ENCODE measurements at regions not wholly inside any gene's neighbourhood (a gene's known extent, or its start where the extent isn't known, plus 50 kb on each side); places are given as distances from the start of the nearest gene placed in this dataset.

DNA sequence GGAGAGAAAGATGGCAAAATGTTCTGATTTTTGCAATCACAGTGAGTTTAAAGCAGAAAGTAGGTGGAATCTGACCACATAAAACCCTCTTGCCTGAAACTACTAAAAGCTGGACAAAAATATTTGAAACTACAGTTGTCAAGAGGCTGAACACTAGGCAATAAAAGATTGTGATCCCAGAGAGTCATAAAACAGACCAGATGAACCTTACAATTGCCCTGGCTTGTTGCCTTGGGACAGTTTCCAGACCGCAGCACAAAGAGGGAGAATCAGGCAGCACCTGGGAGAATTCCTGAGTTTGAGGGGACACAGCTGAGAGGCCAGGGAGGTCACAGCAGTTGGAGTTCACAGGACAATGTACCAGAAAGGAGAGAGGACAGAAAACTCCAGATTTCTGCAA, 107.3 kb upstream of the NANOS1 start:
- TF ChIP-seq TBP (IDR thresholded peaks at IDR 0.05; ENCODE audit: low read depth, low read length) (no peak), JUND (IDR thresholded peaks at IDR 0.05; ENCODE audit: low read length) (no peak), BRCA1 (IDR thresholded peaks at IDR 0.05; ENCODE audit: low read depth, low read length) (no peak), POLR2A (IDR thresholded peaks at IDR 0.05; ENCODE audit: control extremely low read depth in 1 of 2, low read depth in 2 of 2, low read length in 2 of 2) (no peak), POLR2AphosphoS5 (IDR thresholded peaks at IDR 0.05; ENCODE audit: low read depth, low read length) (no peak)
- TF ChIP-seq, protein P1, sequence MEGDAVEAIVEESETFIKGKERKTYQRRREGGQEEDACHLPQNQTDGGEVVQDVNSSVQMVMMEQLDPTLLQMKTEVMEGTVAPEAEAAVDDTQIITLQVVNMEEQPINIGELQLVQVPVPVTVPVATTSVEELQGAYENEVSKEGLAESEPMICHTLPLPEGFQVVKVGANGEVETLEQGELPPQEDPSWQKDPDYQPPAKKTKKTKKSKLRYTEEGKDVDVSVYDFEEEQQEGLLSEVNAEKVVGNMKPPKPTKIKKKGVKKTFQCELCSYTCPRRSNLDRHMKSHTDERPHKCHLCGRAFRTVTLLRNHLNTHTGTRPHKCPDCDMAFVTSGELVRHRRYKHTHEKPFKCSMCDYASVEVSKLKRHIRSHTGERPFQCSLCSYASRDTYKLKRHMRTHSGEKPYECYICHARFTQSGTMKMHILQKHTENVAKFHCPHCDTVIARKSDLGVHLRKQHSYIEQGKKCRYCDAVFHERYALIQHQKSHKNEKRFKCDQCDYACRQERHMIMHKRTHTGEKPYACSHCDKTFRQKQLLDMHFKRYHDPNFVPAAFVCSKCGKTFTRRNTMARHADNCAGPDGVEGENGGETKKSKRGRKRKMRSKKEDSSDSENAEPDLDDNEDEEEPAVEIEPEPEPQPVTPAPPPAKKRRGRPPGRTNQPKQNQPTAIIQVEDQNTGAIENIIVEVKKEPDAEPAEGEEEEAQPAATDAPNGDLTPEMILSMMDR (IDR thresholded peaks at IDR 0.05; ENCODE audit: control extremely low read depth in 1 of 3, insufficient read depth in 1 of 3, low read depth in 1 of 3, low read length in 3 of 3), result no peak

Data from H1 (cell line).